HUDEP-2 (cell line): ENCODE measurements at regions not wholly inside any gene's neighbourhood (a gene's known extent, or its start where the extent isn't known, plus 50 kb on each side); places are given as distances from the start of the nearest gene placed in this dataset.
"Not testable (repeated sequence)": the region's sequence is repeated elsewhere in the genome, so short reads cannot be mapped to it uniquely, and the experiment has no call there.

Experiments used
- DNase-seq, 76 experiments: peaks; one replicate each; lab custom pipeline; 2025; ENCODE audit not compliant: unreplicated experiment in 76 of 76; lab: John Stamatoyannopoulos, UW

DNA sequence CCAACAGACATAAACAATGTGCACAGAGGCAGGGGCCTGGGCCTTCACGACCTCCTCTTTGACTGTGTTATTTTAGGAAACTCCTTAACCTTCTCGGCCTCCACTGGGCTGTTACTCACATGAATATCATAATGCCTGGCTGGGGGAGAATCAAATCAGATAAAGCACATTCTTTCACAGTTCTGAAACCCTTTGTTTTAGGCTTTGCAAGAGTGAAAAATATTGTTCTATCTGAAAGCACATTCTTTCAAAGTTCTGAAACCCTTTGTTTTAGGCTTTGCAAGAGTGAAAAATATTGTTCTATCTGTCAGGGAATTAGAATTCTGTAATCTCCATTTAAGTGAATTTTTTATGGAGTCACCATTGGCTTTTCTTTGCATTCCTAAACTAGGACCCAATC is 50.7 kb upstream of the SYNDIG1 start:
- DNase-seq: no peak

DNA sequence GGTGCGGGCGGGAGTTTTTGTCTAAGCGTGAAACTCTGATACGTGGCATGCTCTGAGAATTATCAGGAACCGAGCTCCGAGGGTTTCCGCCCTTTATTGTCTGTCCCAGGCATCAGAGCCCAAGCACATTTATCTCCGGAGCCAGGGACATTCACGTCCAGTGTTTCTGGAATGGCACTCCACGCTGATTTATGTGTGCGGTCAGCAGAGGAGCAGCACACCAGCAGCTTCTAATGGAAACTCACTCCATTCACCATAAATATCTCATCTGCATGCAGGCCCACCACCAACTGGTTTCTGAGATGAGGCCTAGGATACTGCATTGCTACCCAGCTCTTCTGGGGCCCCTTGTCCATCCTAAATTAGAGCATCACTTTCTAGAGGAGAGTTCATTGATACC is 51.9 kb upstream of the SYNDIG1 start:
- DNase-seq: no peak

DNA sequence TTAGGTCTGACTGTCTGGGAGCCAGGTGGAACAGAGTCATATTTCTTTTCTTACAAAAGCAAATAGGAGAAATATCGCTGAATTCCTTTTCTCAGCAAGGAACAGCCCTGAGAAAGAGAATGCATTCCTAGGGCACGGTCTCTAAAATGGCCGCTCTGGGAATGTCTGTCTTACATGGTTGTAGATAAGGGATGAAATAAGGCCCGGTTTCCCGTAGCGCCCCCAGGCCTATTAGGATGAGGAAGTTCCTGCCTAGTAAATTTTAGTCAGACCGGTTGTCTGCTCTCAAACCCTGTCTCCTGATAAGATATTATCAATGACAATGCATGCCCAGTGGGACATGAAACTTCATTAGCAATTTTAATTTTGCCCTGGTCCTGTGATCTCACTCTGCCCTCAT is 54.0 kb upstream of the SYNDIG1 start:
- not testable (repeated sequence) for DNase-seq

DNA sequence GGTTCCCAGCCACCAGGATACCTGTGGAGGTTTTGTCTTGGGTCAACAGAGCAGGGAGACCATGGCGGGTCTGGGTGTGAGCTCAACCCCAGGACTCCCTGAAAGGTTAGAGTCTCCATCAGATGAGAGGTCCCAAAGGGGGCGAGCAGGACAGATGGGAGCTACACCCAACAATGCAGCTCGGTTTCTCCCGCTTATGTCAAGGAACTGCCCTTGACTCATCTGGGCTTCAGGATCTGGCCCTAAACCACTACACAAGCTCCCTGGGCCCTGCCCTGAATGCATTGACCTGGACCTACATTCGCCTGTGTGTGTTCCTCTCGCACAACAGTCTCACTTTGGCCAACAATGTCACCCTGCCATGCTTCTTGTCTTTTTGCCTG is 57.6 kb upstream of the SYNDIG1 start:
- no peak for DNase-seq

DNA sequence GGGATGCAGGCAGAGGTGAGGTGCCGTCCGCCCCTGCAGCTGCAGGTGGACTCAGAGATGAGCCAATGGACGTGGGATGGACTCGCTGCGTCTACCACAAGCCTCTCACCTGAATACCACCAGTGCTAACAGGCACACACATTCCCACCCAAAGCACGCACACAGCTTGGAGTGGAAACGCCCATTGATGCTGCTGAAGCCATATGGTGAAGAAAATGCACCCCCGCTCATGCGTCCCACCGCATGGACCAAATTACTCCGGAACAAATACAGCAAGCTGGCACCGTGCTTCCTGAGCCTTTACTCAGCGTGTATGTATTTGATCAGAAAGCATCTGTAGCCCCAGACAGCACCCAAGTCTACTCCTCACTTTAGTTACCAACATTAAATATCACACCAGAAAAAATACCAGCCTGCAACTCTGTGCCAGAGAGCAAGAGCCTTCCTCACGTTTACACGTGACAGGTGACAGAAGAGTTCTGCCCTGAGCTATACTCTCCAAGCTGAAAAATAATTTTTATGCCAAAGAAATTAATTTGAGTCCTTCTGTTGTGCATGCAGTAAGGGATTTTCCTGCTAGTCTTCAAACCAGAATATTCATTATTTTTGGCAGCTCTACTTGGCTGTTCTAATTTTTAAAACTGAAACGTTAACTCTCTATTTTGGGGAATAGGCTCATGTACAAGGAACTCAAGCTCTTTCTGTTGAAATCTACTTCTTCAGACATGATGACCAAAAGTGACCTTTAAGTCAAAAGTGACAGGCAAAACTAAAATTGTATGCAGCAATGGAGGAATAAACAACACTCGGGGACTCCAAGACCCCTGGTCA is 58.2 kb upstream of the SYNDIG1 start:
- DNase-seq: no peak

DNA sequence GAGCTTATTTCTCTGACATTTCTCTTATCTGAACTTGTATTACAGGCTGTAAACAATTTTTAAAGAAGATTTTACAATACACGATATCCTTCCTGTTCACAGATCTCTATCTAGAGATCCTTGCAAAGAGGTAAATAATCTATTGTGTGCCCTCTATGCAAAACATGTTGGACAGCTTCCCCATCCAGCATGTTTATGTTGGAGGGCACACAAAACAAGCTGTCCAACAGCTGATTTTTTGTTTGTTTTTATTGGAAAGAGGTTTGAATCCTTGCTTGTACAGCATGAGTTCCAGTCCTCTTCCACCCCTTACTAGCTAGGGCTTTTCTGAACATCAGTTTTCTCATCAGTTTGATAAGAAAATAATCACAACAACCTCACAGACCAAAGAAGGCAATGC is 62.3 kb upstream of the SYNDIG1 start:
- DNase-seq: no peak

DNA sequence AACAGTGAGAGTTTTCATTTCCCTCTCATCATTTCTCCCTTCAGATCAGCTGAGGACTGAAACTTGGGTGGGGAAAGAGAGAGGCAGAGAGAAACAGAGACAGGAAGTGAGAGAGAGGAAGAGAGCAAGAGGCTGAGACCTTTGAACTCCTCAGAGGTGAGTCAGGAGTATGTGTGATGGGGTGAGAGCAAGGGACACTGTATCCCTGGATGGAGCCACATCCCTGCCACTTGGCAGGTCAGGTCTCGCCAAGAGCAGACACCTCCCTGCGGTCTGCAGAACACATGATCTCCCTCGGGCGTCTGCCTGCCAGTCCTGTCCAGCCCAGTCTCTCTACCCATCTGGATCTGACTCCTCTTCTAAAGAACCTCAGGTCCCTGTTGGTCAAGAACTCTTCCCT is 62.7 kb upstream of the SYNDIG1 start:
- no peak for DNase-seq

DNA sequence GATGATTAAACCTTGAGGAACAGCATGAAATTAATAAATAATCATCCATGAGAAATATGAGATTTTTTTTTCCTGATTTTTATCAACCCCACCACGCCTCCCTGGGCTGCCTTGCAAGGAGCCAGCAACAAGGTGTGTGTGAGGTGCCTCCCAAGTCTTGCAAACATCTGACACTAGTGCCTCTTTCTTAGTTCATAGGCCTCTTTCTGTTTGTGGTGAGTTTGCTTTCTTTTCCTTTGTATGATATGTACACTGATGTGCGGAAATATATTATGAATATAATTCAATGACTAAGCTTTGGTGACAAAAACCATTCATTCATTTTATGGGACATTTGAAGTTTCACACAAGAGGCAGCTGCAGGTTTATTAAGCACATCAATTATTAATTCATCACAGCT is 63.2 kb upstream of the SYNDIG1 start:
- no peak for DNase-seq

DNA sequence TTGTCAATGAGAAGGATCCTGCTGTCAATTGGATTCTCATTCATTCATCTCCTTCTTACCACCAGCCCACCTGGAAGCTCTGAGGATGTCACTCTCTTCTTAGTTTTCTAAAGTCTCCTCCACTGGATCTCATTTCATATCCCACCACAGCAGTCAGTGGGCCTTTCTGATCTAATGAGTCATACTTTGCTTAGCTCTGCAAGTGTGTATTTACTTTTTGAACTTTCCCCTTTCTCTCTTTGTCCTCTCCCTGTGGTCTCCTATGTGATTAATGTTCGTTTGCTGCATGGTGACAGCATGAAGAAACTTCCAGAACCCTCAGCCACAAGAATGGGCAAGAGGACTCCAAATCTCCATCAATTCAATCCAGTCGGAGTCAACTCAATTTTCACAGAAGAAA is 63.6 kb upstream of the SYNDIG1 start:
- DNase-seq: no peak

DNA sequence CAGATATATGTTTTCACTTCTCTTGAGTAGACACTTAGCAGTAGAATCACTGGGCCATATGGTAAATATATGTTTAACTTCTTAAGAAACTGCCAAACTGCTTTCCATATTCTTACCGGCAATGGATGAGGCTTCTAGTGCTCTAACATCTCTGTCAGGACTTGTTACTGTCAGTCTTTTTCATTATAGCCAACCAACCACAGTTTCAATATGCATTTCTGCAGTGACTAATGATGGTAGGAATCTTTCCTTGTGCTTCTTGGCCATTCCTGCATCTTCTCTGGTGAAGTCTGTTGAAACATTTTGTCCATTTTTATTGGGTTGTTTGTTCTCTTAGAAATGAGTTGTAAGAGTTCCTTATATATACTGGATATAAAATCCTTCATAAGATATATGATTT is 66.0 kb upstream of the SYNDIG1 start:
- no peak for DNase-seq

DNA sequence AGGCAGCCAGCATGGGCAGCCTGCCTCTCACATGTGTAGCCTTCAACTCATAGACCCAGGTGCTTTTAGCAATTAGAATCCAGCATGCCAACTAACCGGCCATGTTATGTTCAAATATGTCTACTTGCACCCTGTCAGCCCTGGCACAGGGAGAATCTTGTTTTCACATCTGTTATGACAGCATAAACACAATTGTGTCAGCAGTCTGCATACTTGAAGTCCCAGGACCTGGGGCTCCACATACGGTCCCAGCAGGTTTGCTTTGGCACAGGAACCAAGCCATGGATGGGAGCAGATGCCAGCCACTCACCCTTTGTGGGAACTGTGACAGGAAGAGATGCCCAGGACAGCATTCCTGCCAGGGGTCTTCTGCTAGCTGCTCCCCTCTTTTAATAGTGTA is 67.2 kb upstream of the SYNDIG1 start:
- no peak for DNase-seq

DNA sequence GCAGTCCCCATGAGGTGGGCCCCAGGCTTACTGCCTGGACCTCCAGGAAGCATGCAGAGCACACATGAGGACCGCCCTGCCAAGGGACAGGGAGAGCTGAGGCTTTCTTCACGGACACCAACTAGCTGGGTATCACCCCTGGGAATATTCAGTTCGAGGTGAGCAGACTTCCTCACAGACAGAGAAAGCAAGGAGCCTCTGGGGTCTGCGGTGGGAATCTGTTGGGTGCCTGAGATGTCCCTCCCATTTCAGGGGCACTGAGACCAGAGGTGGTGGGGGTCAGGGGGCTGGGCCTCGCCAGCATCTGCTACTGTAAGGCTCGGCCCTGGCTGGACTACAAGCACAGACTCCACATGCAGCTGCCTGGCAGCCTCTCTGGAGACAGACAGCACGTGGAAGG is 74.3 kb upstream of the SYNDIG1 start:
- DNase-seq: no peak

DNA sequence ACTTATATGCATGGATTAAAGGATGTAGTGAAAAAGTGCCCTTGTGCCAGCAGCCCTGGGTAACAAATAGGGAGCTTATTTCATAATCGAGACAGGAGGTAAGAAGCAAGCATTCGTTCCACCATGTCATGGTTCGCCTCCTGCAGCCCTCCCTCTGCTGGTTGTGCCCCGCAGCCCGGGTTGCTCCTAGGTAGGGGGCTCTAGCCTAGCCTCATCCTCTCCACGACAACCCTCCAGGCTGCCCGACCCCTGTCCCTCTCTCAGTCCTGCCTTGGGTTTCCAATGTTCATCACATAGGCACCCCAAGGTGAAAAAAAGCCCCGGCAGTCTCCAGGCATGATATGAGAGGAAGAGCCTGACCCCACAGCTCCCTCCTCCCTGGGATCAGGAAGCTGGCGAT is 75.5 kb upstream of the SYNDIG1 start:
- DNase-seq: no peak

DNA sequence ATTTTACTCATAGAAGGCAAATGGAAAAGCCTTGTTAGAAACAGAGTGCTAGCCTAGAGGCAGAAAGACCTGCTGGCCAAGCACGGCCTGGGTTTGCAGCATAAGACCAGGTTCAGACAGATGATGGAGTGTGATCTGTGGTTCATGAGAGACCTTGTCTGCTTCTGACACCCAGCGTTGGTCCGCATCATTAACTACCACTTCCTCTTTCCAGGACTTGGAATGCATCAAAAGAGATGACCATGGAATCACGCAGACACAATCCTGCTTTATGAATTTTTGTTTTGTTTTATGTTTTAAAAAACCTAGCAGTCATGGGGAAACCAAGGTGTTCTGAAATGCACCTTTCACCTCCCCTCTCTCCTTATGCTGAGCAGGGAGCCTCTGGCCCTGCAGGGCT is 76.8 kb upstream of the SYNDIG1 start:
- DNase-seq: no peak

DNA sequence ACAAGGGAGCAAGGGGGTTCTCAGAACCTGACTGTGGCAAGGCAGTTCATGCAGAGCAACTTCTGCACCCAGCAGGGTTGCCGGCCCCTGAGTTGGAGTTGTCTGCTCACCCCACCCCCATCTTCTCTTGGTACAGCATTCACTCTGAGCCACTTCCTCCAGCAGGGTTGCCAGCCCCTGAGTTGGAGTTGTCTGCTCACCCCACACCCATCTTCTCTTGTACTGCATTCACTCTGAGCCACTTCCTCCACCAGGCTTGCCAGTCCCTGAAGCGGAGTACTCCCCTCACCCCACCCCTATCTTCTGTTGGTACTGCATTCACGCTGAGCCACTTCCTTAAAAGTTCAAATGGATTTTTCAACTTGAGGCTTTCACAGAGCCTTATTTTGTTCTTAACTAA is 79.7 kb upstream of the SYNDIG1 start:
- DNase-seq: no peak

DNA sequence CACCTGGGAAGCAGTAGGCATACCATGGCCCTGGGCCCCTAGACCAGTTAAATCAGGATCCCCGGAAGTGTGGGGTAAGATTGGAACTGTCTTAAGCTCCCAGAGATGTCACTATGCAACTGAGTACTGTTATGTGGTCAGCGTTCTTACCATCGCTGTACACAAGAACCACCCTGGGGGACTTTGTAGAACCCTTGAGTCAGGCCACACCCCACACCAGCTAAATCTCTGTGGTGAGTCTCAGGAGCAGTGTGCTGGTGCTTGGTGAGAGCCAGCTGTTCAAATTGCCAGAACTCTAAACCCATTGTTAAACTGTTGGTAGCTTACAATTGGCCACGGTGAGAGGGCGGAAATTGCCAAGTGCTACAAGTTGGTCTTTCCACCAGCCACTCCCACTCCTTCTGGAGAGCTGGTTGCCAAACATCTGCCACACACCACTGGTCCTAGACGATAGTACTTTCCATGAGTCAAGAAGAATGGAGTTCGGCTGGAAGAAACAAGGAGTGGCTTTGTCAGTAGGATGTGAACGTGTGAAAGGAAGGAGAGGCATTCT is 80.5 kb upstream of the SYNDIG1 start:
- no peak for DNase-seq

DNA sequence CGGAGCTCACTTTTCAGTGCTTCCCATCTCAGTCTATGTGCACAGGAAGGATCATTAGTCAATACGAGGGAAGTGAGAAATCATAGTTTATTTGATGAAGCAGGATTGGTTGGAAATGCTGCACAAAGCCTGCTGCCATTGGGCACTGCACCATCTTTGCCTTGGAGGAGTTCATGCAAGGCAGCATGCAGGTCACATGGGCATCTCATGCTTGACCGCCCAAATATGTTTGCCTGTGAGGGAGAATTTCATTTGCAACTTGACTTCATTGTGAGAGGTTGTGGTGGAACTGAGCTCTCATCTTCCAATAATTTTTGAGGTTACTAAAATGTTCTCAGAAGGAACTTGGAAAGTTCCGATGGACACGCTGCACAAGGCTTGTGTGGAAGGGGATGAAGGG is 83.9 kb upstream of the SYNDIG1 start:
- DNase-seq: no peak

DNA sequence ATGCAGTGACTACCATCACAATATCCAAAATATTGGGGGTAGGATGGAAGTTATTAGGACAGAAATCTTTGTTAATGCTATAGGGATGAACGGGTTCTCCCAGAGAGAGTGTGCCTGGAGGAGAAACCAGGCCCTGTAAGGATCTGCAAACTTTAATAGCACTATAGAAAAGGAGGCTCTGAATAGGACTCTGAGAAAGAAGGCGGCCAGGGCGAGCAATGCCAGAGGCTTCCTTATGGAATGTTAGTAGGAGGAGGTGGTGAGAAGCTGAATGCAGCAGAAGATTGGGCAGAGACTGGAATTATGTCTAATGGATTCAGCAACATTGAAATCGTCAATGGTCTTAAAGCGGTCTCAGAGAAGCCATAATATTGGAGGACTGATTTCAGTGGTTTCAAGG is 84.6 kb upstream of the SYNDIG1 start:
- DNase-seq: no peak

DNA sequence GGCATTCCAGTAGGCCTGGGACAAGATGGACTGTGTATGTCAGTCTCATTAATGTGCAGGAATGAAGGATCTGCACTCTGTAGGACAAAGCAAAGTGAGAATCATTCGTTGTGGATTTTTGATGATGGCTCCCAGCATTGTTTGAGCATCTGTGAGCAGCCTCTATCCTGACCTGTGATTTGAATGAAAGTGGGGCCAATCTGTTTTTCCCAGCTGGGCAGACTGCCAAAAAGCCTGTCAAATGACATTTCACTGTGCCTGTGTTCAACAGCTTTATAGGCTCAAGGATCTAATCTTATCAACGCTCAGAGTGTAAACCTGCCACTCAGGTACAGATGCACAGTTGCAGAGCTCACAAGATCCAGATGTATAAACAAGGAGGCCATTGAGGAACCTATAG is 86.7 kb upstream of the SYNDIG1 start:
- DNase-seq: no peak

DNA sequence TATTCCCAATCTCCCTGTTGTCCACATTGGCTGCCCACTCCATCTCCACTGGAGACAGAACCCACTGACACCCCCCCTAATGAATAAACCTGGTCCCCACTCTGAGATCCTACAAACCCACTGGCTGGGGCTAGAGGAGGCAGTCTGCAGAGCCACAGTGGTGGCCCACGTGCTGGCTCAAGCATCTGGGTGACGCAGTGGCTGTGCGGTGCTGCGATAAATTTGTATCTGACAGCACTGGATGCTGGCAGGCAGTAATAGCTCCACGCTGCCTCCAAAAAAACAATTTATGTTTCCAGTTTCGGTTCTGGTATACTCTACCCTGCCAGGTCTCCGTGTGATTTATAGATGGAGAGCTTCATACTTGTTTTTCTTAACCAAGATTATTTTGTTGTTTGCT is 87.1 kb upstream of the SYNDIG1 start:
- DNase-seq: no peak

DNA sequence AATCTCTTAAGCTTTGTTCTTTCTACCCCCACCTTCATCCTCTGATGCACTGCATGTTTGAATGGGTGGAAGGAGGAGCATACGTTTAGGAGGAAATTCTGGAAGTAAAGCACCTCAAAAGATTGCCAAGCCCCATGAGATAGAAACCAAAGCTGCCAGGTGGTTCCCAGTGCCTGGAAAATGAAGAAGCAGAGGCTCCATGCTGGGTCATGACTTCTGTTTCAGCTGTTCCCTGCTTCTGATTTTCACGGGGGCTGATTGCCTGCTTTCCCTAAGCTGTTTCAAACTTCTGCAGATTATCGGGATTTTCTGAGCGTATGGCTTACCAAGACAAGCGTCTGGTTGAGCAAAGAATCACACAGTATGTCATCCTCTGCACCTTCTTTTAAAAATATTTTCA is 87.5 kb upstream of the SYNDIG1 start:
- no peak for DNase-seq

DNA sequence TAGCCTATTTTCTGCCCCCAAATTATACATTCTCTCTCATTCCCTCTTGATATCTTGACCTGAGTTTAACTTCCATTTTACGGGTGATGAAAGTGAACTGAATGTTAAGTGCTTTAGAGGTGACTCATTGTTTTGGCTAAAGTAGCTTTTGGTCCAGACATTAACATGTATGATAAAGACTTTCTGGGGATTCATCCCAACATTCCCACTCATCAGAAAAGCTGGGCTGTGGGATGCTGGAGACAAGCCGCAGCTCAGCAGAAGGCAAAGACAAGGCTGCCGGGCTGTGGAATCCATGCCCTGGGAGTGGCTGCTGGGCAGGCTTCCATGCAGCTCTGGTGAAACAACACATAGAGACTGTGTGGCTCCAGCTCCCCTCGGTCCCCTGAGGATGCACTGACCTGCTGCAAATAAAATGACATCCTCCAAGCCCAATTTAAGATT is 89.9 kb upstream of the SYNDIG1 start:
- DNase-seq: no peak
